DMS153 (cell line): ENCODE measurements at regions not wholly inside any gene's neighbourhood (a gene's known extent, or its start where the extent isn't known, plus 50 kb on each side); places are given as distances from the start of the nearest gene placed in this dataset.
"Not testable (repeated sequence)": the region's sequence is repeated elsewhere in the genome, so short reads cannot be mapped to it uniquely, and the experiment has no call there.

Experiments used
- DNase-seq: peaks from one replicate; lab custom pipeline; 2025; lab: John Stamatoyannopoulos, UW

GRCh38 chr7:39758234-39758970 is 135.0 kb downstream of the RALA start:
- DNase-seq = no peak

GRCh38 chr7:39761449-39761848 is 138.1 kb downstream of the RALA start:
- peak; percentile 74 for DNase-seq

GRCh38 chr7:39762466-39762865 is 139.1 kb downstream of the RALA start:
- not testable (repeated sequence) for DNase-seq

- not testable (repeated sequence) for DNase-seq
Measured at GRCh38 chr7:39762881-39763280, 139.5 kb downstream of the RALA start.

- not testable (repeated sequence) for DNase-seq
Measured at GRCh38 chr7:39765833-39766232, 142.5 kb downstream of the RALA start.

- not testable (repeated sequence) for DNase-seq
Measured at GRCh38 chr7:39768439-39768838, 145.1 kb downstream of the RALA start.

GRCh38 chr7:39774341-39774851 is 151.0 kb downstream of the RALA start:
- DNase-seq = not testable (repeated sequence)

GRCh38 chr7:39781557-39781956 is 158.2 kb downstream of the RALA start:
- not testable (repeated sequence) for DNase-seq

- DNase-seq = not testable (repeated sequence)
Measured at GRCh38 chr7:39786440-39786839, 163.1 kb downstream of the RALA start.

- not testable (repeated sequence) for DNase-seq
Measured at GRCh38 chr7:39791035-39791434, 159.0 kb upstream of the CDK13 start.

- not testable (repeated sequence) for DNase-seq
Measured at GRCh38 chr7:39791911-39792310, 158.1 kb upstream of the CDK13 start.

GRCh38 chr7:39793026-39793425 is 157.0 kb upstream of the CDK13 start:
- DNase-seq = not testable (repeated sequence)

- DNase-seq = not testable (repeated sequence)
Measured at GRCh38 chr7:39793851-39794250, 156.2 kb upstream of the CDK13 start.

GRCh38 chr7:39796947-39797346 is 153.1 kb upstream of the CDK13 start:
- not testable (repeated sequence) for DNase-seq

GRCh38 chr7:39798077-39798476 is 152.0 kb upstream of the CDK13 start:
- DNase-seq = not testable (repeated sequence)

- no peak for DNase-seq
Measured at GRCh38 chr7:39808796-39809481, 141.1 kb upstream of the CDK13 start.

GRCh38 chr7:39810204-39810642 is 139.8 kb upstream of the CDK13 start:
- no peak for DNase-seq

GRCh38 chr7:39810710-39811109 is 139.3 kb upstream of the CDK13 start:
- no peak for DNase-seq

- peak; percentile 61 for DNase-seq
Measured at GRCh38 chr7:39811161-39811614, 138.9 kb upstream of the CDK13 start.

GRCh38 chr7:39816462-39817060 is 133.5 kb upstream of the CDK13 start:
- DNase-seq = no peak

GRCh38 chr7:39819514-39819913 is 130.5 kb upstream of the CDK13 start:
- DNase-seq = no peak

- DNase-seq = no peak
Measured at GRCh38 chr7:39824456-39825200, 125.4 kb upstream of the CDK13 start.
